ENCODE measurements at regions not wholly inside any gene's neighbourhood (a gene's known extent, or its start where the extent isn't known, plus 50 kb on each side); places are given as distances from the start of the nearest gene placed in this dataset.

- TF ChIP-seq CTCF (IDR thresholded peaks at IDR 0.05): no peak
- TF ChIP-seq POLR2AphosphoS5 (IDR thresholded peaks at IDR 0.05): no peak
Observed at GRCh38 chr6:94658929-94659328, 918.4 kb upstream of the MANEA start.
